GM18499 (cell line): ENCODE measurements at regions not wholly inside any gene's neighbourhood (a gene's known extent, or its start where the extent isn't known, plus 50 kb on each side); places are given as distances from the start of the nearest gene placed in this dataset.
"Not testable (repeated sequence)": the region's sequence is repeated elsewhere in the genome, so short reads cannot be mapped to it uniquely, and the experiment has no call there.

Experiments used
- ATAC-seq: cut with Tn5 transposase; IDR thresholded peaks from one replicate; pipeline ENCODE4 v1.9.1; 2021; ENCODE audit warnings: moderate number of reproducible peaks; ENCODE audit not compliant: insufficient read depth, unreplicated experiment

DNA sequence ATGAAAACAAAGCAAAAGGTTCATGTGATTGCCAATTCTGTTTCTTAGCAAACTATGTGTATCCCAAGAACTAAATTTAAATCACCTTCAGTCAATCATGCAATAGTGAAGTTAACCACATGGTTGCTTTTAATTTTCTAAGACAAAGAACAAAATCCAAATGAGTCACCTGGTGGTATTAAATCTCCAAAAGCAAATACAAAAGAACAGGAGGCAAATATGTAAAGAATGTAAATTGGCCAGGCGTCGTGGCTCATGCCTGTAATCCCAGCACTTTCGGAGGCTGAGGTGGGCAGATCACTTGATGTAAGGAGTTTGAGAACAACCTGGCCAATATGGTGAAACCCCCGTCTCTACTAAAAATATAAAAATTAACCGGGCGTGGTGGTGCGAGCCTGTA lies 54.2 kb upstream of the PIK3R4 start:
- no peak for ATAC-seq

DNA sequence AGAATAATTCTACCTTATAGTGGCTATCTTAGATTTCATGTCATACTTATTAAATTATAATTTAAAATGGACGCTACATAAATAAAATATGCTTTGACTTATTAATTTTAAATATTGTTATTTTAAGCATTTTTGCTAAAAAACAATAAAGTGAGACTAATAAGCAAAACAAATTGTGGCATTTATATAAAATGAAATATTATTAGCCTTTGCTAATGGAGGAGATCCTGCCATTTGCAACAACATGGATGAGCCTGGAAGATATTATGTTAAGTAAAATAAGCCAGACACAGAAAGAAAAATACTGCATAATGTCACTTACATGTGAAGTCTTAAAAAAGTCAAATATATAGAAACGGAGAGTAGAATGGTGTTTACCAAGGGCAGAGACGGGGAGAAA lies 54.8 kb upstream of the PIK3R4 start:
- ATAC-seq, result no peak

- ATAC-seq, result no peak
Observed at GRCh38 chr3:130811557-130811956, 64.9 kb upstream of the PIK3R4 start.

GRCh38 chr3:130814691-130815472 lies 68.3 kb upstream of the PIK3R4 start:
- no peak for ATAC-seq

DNA sequence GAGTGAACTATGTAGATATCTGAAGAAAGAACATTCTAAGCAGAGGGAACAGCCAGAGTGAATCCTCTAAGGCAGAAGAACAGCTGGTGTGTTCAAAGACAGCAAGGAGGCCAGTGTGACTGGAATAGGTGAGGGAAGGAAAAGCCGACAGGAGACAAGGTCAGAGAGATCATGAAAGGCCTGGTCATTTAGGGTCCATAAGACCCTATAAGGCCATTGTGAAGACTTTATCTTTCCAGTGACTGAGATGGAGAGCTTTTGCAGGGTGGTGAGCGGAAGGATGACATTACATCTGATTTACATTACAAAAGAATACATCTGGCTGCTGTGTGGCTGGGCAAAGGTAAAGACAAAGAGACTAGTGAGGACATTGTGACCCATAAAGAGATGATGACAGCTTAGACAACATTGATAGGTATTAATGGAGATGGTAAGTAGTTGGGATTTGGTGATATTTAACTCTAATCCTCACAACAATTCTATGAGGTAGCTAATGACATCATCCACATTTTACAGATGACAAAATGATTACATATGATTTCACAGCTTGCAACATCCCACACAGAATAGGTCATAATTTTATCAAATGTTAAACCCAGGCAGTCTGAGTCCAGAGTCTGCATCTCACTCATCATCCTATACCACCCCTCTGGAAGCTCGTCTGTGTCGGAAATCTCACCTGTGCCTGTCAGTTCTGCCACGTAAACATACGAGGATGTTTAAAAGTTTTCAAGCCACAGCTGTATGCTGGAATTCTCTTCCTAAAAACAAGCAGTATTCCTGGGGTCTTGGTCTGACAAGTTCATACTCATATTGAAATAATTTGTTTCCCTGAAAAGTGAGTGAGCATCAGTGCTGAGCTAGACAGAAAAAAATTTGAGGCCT lies 70.2 kb upstream of the PIK3R4 start:
- ATAC-seq, result no peak

- ATAC-seq, result not testable (repeated sequence)
Observed at GRCh38 chr3:130818066-130818465, 71.4 kb upstream of the PIK3R4 start.

- ATAC-seq, result no peak
Observed at GRCh38 chr3:130820976-130821375, 72.9 kb upstream of the ATP2C1 start.

DNA sequence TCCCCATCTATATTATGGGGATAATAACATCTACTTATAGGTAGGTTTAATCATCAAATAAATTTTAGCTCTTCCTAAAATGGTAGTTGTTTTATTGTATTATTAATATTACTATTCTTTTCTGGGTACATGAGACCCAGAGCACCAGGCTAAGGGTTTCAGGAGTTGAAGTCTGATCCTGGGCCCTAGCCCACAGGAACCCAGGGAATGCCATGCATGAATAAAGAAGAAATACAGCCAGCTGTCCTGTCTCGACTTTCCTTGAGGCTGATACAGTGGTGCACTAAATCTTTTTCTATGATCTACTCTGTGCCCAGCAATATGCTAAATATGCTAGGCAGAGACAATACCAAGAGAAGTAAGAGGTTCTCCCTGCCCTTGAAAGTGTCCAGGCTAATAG lies 72.1 kb upstream of the ATP2C1 start:
- no peak for ATAC-seq

DNA sequence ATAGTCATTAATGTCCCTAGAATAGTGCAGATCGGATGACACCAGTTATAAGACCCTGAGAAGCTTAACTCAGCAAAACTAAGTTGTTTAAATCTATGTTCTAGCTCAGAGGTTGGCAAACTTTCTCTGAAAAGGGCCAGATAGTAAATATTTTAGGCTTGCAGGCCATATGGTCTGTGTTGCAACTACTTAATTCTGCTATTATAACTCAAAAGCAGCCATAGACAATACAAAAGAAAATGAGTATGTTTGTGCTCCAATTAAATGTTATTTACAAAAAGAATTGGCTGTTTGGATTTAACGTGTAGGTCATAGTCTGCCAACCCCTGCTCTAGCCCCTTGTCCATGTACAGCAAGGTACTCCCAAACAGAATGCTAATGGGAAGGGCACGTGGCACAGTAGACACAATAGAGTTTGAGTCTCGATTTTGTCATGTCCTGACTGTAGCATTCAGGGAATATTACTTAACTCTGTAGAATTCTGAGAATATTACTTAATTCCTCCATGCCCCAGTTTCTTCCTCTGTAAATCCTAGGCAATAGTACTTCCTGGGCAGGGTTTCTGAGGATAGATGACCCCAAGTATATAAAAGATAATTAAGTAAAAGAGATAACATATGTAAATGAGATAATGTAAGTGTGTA lies 70.5 kb upstream of the ATP2C1 start:
- no peak for ATAC-seq

GRCh38 chr3:130823996-130824395 lies 69.9 kb upstream of the ATP2C1 start:
- no peak for ATAC-seq

- ATAC-seq, result no peak
Observed at GRCh38 chr3:130825762-130826299, 68.1 kb upstream of the ATP2C1 start.

DNA sequence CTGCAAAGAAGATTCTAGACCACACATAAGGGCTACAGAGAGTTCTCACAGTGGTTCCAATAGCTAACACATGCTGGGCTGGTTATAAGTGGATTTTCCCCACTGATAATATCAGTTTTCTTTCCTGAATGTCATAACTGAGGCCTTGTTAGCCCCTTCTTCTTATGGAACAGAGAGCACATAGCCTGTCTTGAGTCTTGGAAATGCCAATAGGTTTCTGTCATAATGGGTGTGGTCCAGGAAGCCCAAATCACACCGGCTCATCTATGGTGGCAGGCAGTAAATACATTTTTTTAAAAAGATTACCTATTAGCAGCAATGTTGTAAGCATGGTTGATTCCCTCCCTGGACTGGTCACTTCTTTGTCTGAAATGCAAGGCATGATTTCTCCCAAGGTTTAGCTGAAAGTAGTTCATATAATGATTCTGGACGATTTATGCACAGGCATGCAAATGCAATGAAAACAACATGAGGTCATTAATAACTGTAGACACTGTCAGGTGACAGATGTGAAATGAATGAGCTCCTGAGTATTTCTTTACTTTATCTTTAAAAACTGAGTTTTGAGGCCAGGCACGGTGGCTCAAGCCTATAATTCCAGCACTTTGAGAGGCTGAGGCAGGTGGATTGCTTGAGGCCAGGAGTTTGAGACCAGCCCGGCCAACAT lies 67.2 kb upstream of the ATP2C1 start:
- ATAC-seq, result no peak

DNA sequence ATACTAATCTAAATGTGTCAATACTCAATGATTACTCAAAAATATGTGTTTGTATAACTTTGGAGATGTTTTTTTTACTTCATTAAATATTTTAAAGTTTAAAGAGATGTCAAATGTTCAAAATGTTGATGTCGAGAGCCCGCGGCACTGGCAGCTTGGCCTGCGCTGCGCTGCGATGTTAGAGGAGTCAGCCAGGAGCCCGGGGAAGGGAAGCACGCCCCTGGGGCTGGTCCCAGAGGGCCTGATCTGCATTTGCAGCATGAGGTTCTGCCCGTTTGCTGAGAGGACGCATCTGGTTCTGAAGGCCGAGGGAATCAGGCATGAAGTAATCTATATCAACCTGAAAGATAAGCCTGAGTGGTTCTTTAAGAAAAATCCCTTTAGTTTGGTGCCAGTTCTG lies 66.4 kb upstream of the ATP2C1 start:
- ATAC-seq, result no peak

- ATAC-seq, result no peak
Observed at GRCh38 chr3:130828948-130829947, 64.6 kb upstream of the ATP2C1 start.

DNA sequence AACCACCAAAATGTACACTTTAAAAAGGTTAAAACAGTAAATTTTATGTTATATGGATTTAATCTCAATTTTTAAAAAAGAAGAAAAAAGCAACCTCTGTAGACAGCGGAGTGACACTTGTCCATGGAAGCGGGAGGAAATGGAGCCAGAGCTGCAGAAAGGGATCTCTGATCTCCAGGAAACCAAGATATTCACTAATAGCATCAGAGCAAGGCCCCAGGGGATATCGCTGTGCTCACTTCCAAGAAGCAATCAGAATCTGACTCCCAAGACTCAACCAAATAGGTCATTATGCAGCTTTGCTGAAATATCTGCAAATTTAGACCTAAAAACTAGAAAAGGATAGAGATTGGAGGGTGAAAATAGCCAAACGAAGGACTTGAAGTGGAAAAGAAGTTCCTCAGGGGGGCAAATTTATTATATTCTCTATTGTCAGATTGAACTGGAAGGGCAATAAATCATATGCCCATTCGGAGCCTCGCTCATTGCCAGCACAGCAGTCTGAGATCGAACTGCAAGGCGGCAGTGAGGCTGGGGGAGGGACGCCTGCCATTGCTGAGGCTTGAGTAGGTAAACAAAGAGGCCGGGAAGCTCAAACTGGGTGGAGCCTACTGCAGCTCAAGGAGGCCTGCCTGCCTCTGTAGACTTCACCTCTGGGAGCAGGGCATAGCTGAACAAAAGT lies 62.0 kb upstream of the ATP2C1 start:
- ATAC-seq, result no peak

DNA sequence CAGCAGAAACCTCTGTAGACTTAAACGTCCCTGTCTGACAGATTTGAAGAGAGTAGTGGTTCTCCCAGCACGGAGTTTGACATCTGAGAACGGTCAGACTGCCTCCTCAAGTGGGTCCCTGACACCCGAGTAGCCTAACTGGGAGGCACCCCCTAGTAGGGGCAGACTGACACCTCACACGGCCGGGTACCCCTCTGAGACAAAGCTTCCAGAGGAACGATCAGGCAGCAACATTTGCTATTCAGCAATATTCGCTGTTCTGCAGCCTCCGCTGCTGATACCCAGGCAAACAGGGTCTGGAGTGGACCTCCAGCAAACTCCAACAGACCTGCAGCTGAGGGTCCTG lies 61.5 kb upstream of the ATP2C1 start:
- ATAC-seq, result not testable (repeated sequence)

DNA sequence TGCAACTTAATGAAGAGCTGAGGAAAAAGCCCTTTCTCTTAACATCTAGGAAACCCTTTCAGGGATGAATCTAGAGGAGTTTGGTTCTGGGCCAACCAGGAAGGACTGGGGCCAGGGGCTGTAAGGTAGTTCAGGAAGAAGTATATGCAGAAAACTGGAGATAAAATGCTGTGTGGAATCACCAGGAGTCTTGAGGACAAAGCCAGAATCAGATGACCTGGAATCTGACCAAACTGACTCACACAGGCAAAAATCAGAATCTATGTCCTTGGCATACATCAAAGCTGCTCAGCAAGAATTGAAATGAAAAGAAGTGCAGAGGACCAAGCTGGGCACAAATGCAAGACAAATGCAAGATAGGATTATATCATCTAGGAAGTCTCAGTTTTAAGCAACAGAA lies 59.4 kb upstream of the ATP2C1 start:
- ATAC-seq, result no peak

DNA sequence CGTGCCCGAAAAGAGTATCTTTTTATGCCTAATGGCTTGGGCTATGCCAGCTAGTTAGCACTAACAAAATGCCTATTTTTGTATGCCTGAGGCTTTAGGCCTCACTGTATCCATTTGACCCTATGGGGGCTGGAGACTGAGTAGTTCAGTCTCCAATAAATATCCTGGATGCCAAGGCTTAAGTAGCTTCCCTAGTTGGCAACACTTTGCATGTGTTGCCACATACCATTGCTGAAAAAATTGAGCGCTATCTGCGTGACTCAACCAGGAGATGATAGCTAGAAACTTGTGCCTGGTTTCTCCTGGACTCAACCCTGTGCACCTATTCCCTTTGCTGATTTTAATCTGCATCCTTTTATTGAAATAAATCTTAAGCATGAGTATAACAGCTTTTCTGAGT lies 58.4 kb upstream of the ATP2C1 start:
- no peak for ATAC-seq
